ENCODE measurements at regions not wholly inside any gene's neighbourhood (a gene's known extent, or its start where the extent isn't known, plus 50 kb on each side); places are given as distances from the start of the nearest gene placed in this dataset.

DNA sequence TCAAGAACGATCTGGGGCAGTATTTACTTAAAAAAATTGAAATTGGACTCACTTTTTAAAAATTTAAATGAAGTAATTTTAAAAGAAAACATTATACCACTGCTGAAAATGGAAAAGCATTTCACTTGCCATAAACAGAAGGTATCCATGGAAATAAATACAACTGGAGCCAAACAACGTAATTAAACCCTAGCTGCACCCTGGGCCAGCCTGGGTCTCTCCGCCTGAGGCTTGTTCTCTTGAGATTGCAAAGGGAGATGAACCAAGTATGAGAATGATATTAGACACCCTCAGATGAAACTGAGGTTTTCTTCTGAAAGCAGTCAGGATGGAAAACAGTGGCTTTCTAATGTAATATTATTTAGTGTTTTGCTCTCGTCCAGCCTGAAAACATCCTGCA, 264.4 kb downstream of the KCNE4 start:
- H3K23me2 ChIP-seq (ENCODE audit: low read depth, low read length), result no peaks in the 10 kb centered on the region
- FAIRE-seq, result no peak
- H2BK12ac ChIP-seq (ENCODE audit: low read depth, low read length), result no peak overlapping the region

More for the DNA sequence above, 264.4 kb downstream of the KCNE4 start:
- no peaks in the 10 kb centered on the region for H3K79me1 ChIP-seq (ENCODE audit: low read depth, low read length)
- no peak overlapping the region for H2BK120ac ChIP-seq (replicated peaks; ENCODE audit: low read depth, low read length)
- no peaks in the 10 kb centered on the region for H3K36me3 ChIP-seq (ENCODE audit: control insufficient read depth in 2 of 4, insufficient read depth in 4 of 4, low read length in 3 of 4)
- H2AK5ac ChIP-seq (ENCODE audit: low read depth, low read length), result no peak overlapping the region
- H3K14ac ChIP-seq (ENCODE audit: insufficient read length), result no peak overlapping the region
- no peaks in the 10 kb centered on the region for H3K9me3 ChIP-seq (ENCODE audit: insufficient read depth in 2 of 2, low read depth in 1 of 2, low read length in 1 of 2)
- no peaks in the 10 kb centered on the region for H3K4me1 ChIP-seq (replicated peaks in 1 of 4; ENCODE audit: control insufficient read depth in 3 of 4, insufficient read depth in 4 of 4, low read length in 3 of 4)
- H4K91ac ChIP-seq (replicated peaks; ENCODE audit: insufficient read length, low read length), result no peak overlapping the region
- H3K79me2 ChIP-seq (ENCODE audit: control insufficient read depth in 1 of 2, insufficient read depth in 2 of 2, low read length in 2 of 2), result no peaks in the 10 kb centered on the region
- no peak overlapping the region for H2BK20ac ChIP-seq (ENCODE audit: low read length)
- H3K4ac ChIP-seq (replicated peaks; ENCODE audit: insufficient read length, low read depth, low read length), result no peak overlapping the region
- WGBS, 2 experiments (ENCODE audit: extremely low coverage in 1 of 2, insufficient coverage in 1 of 2, insufficient read length in 1 of 2, insufficient replicate concordance in 2 of 2, low coverage in 1 of 2, low lambda C conversion rate in 2 of 2, missing lambda C conversion rate in 1 of 2), result 92% methylated on average over 4 of the region's 4 CpGs; no CpG with 5 or more reads in 1 of the 2 experiments
- no peak overlapping the region for H3K4me3 ChIP-seq (ENCODE audit: extremely low read depth in 1 of 4, insufficient read depth in 2 of 4, low read depth in 3 of 4, low read length in 4 of 4)
- H3K56ac ChIP-seq (replicated peaks; ENCODE audit: insufficient read length, low read depth, low read length), result no peak overlapping the region
- TF ChIP-seq POLR2AphosphoS5 (IDR thresholded peaks at IDR 0.05; ENCODE audit: low read depth, low read length), result no peak
- TF ChIP-seq CEBPB (IDR thresholded peaks at IDR 0.05; ENCODE audit: low read depth, low read length), result no peak
- TF ChIP-seq NRF1 (IDR thresholded peaks at IDR 0.05; ENCODE audit: low read depth, low read length), result no peak
- no peak for TF ChIP-seq GABPA (IDR thresholded peaks at IDR 0.05; ENCODE audit: borderline replicate concordance, insufficient read depth, low read length)
- no peak for TF ChIP-seq SUZ12 (IDR thresholded peaks at IDR 0.05; ENCODE audit: low read length)
- no peak for TF ChIP-seq SIN3A (conservative IDR thresholded peaks at IDR 0.05 in 1 of 2, IDR thresholded peaks at IDR 0.05 in 1 of 2; ENCODE audit: low read depth in 1 of 2, low read length in 2 of 2)
- TF ChIP-seq, protein P1, sequence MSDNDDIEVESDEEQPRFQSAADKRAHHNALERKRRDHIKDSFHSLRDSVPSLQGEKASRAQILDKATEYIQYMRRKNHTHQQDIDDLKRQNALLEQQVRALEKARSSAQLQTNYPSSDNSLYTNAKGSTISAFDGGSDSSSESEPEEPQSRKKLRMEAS (IDR thresholded peaks at IDR 0.05), result no peak
- TF ChIP-seq JUND (IDR thresholded peaks at IDR 0.05; ENCODE audit: low read length), result no peak
- no peak for TF ChIP-seq FOSL1 (IDR thresholded peaks at IDR 0.05; ENCODE audit: insufficient read depth, low read depth, low read length)
- no peak for TF ChIP-seq BCL11A (IDR thresholded peaks at IDR 0.05; ENCODE audit: low read depth in 2 of 2, low read length in 2 of 2)
- no peak overlapping the region for H4K5ac ChIP-seq (ENCODE audit: insufficient read length, low read depth, low read length)
- no peaks in the 10 kb centered on the region for H3K27me3 ChIP-seq (replicated peaks in 1 of 4; ENCODE audit: control insufficient read depth in 3 of 4, extremely low read depth in 1 of 4, insufficient read depth in 3 of 4, low read length in 3 of 4)
- POLR2A ChIA-PET (ENCODE audit: partially characterized antibody), result no interaction called here
- no peak overlapping the region for H2BK15ac ChIP-seq (ENCODE audit: low read length)
- no peak overlapping the region for H3K9ac ChIP-seq (replicated peaks in 1 of 4; ENCODE audit: extremely low read depth in 1 of 4, low read depth in 3 of 4, low read length in 3 of 4)
- no peaks in the 10 kb centered on the region for H4K20me1 ChIP-seq (replicated peaks in 1 of 2; ENCODE audit: control insufficient read depth in 1 of 2, insufficient read depth in 2 of 2, low read length in 2 of 2)
- no peak overlapping the region for H2BK5ac ChIP-seq (ENCODE audit: low read depth, low read length)
- H3K4me2 ChIP-seq (ENCODE audit: insufficient read depth in 1 of 2, low read depth in 2 of 2, low read length in 2 of 2), result no peak overlapping the region
- DNase-seq (ENCODE audit: low read depth in 1 of 2, low spot score in 2 of 2), result no peak
- no peak overlapping the region for H4K8ac ChIP-seq (ENCODE audit: extremely low read depth, insufficient read depth, low read length)
- H3K18ac ChIP-seq (ENCODE audit: extremely low read depth, low read length), result no peak overlapping the region
- no peak overlapping the region for H3K23ac ChIP-seq (ENCODE audit: insufficient read length)
- CTCF ChIA-PET (ENCODE audit: partially characterized antibody), result interaction anchor here (1.3 to 1.6 kb wide), 2 partner anchors 10 to 69 kb away, joined by 3 to 4 read pairs; no protein-coding TSS in a partner anchor
- H3K27ac ChIP-seq (ENCODE audit: low read depth, low read length), result no peak overlapping the region
- H2AFZ ChIP-seq (ENCODE audit: low read length), result no peak overlapping the region

Measured in H1 (cell line).